Upper lobe of left lung (tissue), 6 donors: ENCODE measurements at regions not wholly inside any gene's neighbourhood (a gene's known extent, or its start where the extent isn't known, plus 50 kb on each side); places are given as distances from the start of the nearest gene placed in this dataset.

Experiments
- ATAC-seq, 2 donors: fragments of 200-7000 bp; cut with Tn5 transposase; one replicate each; pipeline ENCODE4 v1.9.1; 2022; ENCODE audit warnings: mild to moderate bottlenecking in 2 of 2, moderate library complexity in 2 of 2; ENCODE audit not compliant: low FRiP score in 2 of 2
- DNase-seq, 2 donors: peaks; one replicate each; pipeline ENCODE4 v3.0.0-alpha.2; 2019 to 2020
- H3K27ac ChIP-seq, 4 donors: fragments of 200-600 bp; sonication (generic); one replicate each; pipeline ENCODE4 v1.5.1; 2016 to 2019
- H3K27me3 ChIP-seq, 4 donors: fragments of 200-600 bp; sonication (generic); one replicate each; pipeline ENCODE4 v1.5.1; 2017 to 2019
- H3K36me3 ChIP-seq, 4 donors: fragments of 200-600 bp; sonication (generic); one replicate each; pipeline ENCODE4 v1.5.1; 2016 to 2019
- H3K4me1 ChIP-seq, 4 donors: fragments of 200-600 bp; sonication (generic); one replicate each; pipeline ENCODE4 v1.5.1; 2018 to 2019
- H3K4me3 ChIP-seq, 4 donors: fragments of 200-600 bp; sonication (generic); one replicate each; pipeline ENCODE4 v1.5.1; 2017 to 2019; ENCODE audit warnings: mild to moderate bottlenecking in 2 of 4, moderate library complexity in 1 of 4
- H3K9me3 ChIP-seq, 4 donors: fragments of 200-600 bp; sonication (generic); one replicate each; pipeline ENCODE4 v1.5.1; 2018 to 2019
- CTCF ChIP-seq, 6 experiments: fragments of 450-650 bp in 4 of 6; fragments of 200-600 bp in 2 of 6; sonication (generic) in 2 of 6; IDR thresholded peaks; one replicate each; pipeline ENCODE4 v1.5.1; 2016 to 2019; ENCODE audit warnings: antibody characterized with exemption in 6 of 6
- EP300 ChIP-seq, 4 donors: sonication (generic); formaldehyde crosslinking; IDR thresholded peaks; one replicate each; pipeline ENCODE4 v1.5.1; 2017; ENCODE audit warnings: antibody characterized with exemption in 4 of 4, control low read depth in 2 of 4
- POLR2A ChIP-seq, 4 donors: fragments of 450-650 bp; IDR thresholded peaks; one replicate each; pipeline ENCODE4 v1.5.1; 2016 to 2017; ENCODE audit warnings: antibody characterized with exemption in 4 of 4, mild to moderate bottlenecking in 2 of 4
- POLR2AphosphoS5 ChIP-seq, 2 donors: sonication (generic); formaldehyde crosslinking; IDR thresholded peaks; one replicate each; pipeline ENCODE4 v1.5.1; 2017; ENCODE audit warnings: antibody characterized with exemption in 2 of 2
- WGBS, 2 donors: methylation state at CpG; one replicate each; pipeline ENCODE4 v1.1.5; 2017 to 2018; 5-methylcytosine and 5-hydroxymethylcytosine counted together
- donor health status: DM: no; HTN: no; CAD: no; lungs with moderate emphysema.
- donor health status: DM: no; HTN: yes; CAD: no; lungs with severe emphysema.

GRCh38 chr17:72223866-72224291 is 103.1 kb downstream of the SOX9 start:
- H3K36me3 ChIP-seq = no peaks in the 10 kb centered on the region
- 92 to 94% methylated on average over 11 of the region's 11 CpGs for WGBS, 2 donors
- DNase-seq (no peak), ATAC-seq (no peak)
- no peaks in the 10 kb centered on the region for H3K4me1 ChIP-seq
- H3K9me3 ChIP-seq = no peaks in the 10 kb centered on the region
- TF ChIP-seq POLR2AphosphoS5 (IDR thresholded peaks at IDR 0.05) = no peak
- no peak for TF ChIP-seq EP300 (IDR thresholded peaks at IDR 0.05)
- no peak for TF ChIP-seq POLR2A (IDR thresholded peaks at IDR 0.05)
- TF ChIP-seq CTCF (IDR thresholded peaks at IDR 0.05) = no peak
- no peak overlapping the region for H3K4me3 ChIP-seq
- H3K27ac ChIP-seq = no peak overlapping the region
- H3K27me3 ChIP-seq = peaks cover 0 to 6% (median 0%) of the 10 kb centered on the region in 4 donors

- no peaks in the 10 kb centered on the region for H3K27me3 ChIP-seq
- H3K4me3 ChIP-seq = no peak overlapping the region
- H3K27ac ChIP-seq = no peak overlapping the region
- no peaks in the 10 kb centered on the region for H3K4me1 ChIP-seq
- no peak for DNase-seq
- no peak for ATAC-seq
- H3K9me3 ChIP-seq = no peaks in the 10 kb centered on the region
- TF ChIP-seq POLR2A (IDR thresholded peaks at IDR 0.05) = no peak
- TF ChIP-seq POLR2AphosphoS5 (IDR thresholded peaks at IDR 0.05) = no peak
- TF ChIP-seq CTCF (IDR thresholded peaks at IDR 0.05) = no peak
- no peak for TF ChIP-seq EP300 (IDR thresholded peaks at IDR 0.05)
- 82 to 88% methylated on average over 3 of the region's 3 CpGs for WGBS, 2 donors
- H3K36me3 ChIP-seq = no peaks in the 10 kb centered on the region
Observed at GRCh38 chr17:72226322-72226721, 105.5 kb downstream of the SOX9 start.

- H3K27ac ChIP-seq = no peak overlapping the region
- no peak for TF ChIP-seq EP300 (IDR thresholded peaks at IDR 0.05)
- no peak for TF ChIP-seq CTCF (IDR thresholded peaks at IDR 0.05)
- TF ChIP-seq POLR2A (IDR thresholded peaks at IDR 0.05) = no peak
- TF ChIP-seq POLR2AphosphoS5 (IDR thresholded peaks at IDR 0.05) = no peak
- no peak overlapping the region for H3K4me3 ChIP-seq
- H3K4me1 ChIP-seq = no peaks in the 10 kb centered on the region
- H3K27me3 ChIP-seq = no peaks in the 10 kb centered on the region
- ATAC-seq (no peak), DNase-seq (no peak)
- 74 to 78% methylated on average over 3 of the region's 3 CpGs for WGBS, 2 donors
- no peaks in the 10 kb centered on the region for H3K9me3 ChIP-seq
- H3K36me3 ChIP-seq = no peaks in the 10 kb centered on the region
Observed at GRCh38 chr17:72233986-72234385, 113.2 kb downstream of the SOX9 start.

GRCh38 chr17:72234985-72235384 is 114.2 kb downstream of the SOX9 start:
- no peak overlapping the region for H3K27ac ChIP-seq
- no peaks in the 10 kb centered on the region for H3K4me1 ChIP-seq
- DNase-seq (no peak), ATAC-seq (no peak)
- no peaks in the 10 kb centered on the region for H3K27me3 ChIP-seq
- no peak for TF ChIP-seq EP300 (IDR thresholded peaks at IDR 0.05)
- no peak for TF ChIP-seq POLR2A (IDR thresholded peaks at IDR 0.05)
- no peak for TF ChIP-seq POLR2AphosphoS5 (IDR thresholded peaks at IDR 0.05)
- TF ChIP-seq CTCF (IDR thresholded peaks at IDR 0.05) = no peak
- WGBS, 2 donors = 59 to 75% methylated on average over 5 of the region's 5 CpGs
- no peak overlapping the region for H3K4me3 ChIP-seq
- H3K36me3 ChIP-seq = no peaks in the 10 kb centered on the region
- H3K9me3 ChIP-seq = no peaks in the 10 kb centered on the region

- WGBS, 2 donors = 30 to 38% methylated on average over 12 to 13 of the region's 13 CpGs
- DNase-seq (no peak), ATAC-seq (no peak)
- TF ChIP-seq EP300 (IDR thresholded peaks at IDR 0.05) (no peak), POLR2AphosphoS5 (IDR thresholded peaks at IDR 0.05) (no peak), CTCF (IDR thresholded peaks at IDR 0.05) (no peak), POLR2A (IDR thresholded peaks at IDR 0.05) (no peak)
- Histone ChIP-seq H3K27ac (no peak overlapping the region), H3K27me3 (no peaks in the 10 kb centered on the region), H3K4me3 (no peak overlapping the region), H3K9me3 (no peaks in the 10 kb centered on the region), H3K36me3 (no peaks in the 10 kb centered on the region), H3K4me1 (no peaks in the 10 kb centered on the region)
Observed at GRCh38 chr17:72236980-72237633, 116.3 kb downstream of the SOX9 start.
